ENCODE measurements at regions not wholly inside any gene's neighbourhood (a gene's known extent, or its start where the extent isn't known, plus 50 kb on each side); places are given as distances from the start of the nearest gene placed in this dataset.
"Not testable (repeated sequence)": the region's sequence is repeated elsewhere in the genome, so short reads cannot be mapped to it uniquely, and the experiment has no call there.

- DNase-seq = no peak
These were observed 354.8 kb downstream of the INSIG2 start for GRCh38 chr2:118442996-118443553.

- DNase-seq = no peak
These were observed 353.8 kb downstream of the INSIG2 start for GRCh38 chr2:118442046-118442445.

- no peak for DNase-seq
These were observed 352.3 kb downstream of the INSIG2 start for GRCh38 chr2:118440404-118441098.

GRCh38 chr2:118437501-118437900, 349.2 kb downstream of the INSIG2 start:
- DNase-seq = no peak

GRCh38 chr2:118431997-118432396, 343.7 kb downstream of the INSIG2 start:
- no peak for DNase-seq

GRCh38 chr2:118431586-118431985, 343.3 kb downstream of the INSIG2 start:
- DNase-seq = no peak

- DNase-seq = no peak
These were observed 342.9 kb downstream of the INSIG2 start for GRCh38 chr2:118431165-118431517.

- DNase-seq = no peak
These were observed 342.4 kb downstream of the INSIG2 start for GRCh38 chr2:118430510-118431164.

GRCh38 chr2:118425191-118425590, 336.9 kb downstream of the INSIG2 start:
- no peak for DNase-seq

GRCh38 chr2:118423776-118424175, 335.5 kb downstream of the INSIG2 start:
- no peak for DNase-seq

GRCh38 chr2:118421648-118422047, 333.4 kb downstream of the INSIG2 start:
- DNase-seq = no peak

GRCh38 chr2:118417406-118418120, 329.3 kb downstream of the INSIG2 start:
- DNase-seq = no peak

- not testable (repeated sequence) for DNase-seq
These were observed 326.9 kb downstream of the INSIG2 start for GRCh38 chr2:118415186-118415585.

GRCh38 chr2:118403658-118404451, 315.6 kb downstream of the INSIG2 start:
- no peak for DNase-seq

GRCh38 chr2:118388771-118389170, 300.5 kb downstream of the INSIG2 start:
- DNase-seq = no peak

- DNase-seq = no peak
These were observed 299.2 kb downstream of the INSIG2 start for GRCh38 chr2:118387509-118387908.

- no peak for DNase-seq
These were observed 298.5 kb downstream of the INSIG2 start for GRCh38 chr2:118386641-118387302.

- DNase-seq = no peak
These were observed 292.8 kb downstream of the INSIG2 start for GRCh38 chr2:118380915-118381653.

- DNase-seq = no peak
These were observed 287.7 kb downstream of the INSIG2 start for GRCh38 chr2:118375907-118376485.

GRCh38 chr2:118374974-118375755, 286.9 kb downstream of the INSIG2 start:
- no peak for DNase-seq

Data from activated CD8-positive, alpha-beta memory T cell treated with anti-CD3 and anti-CD28 coated beads for 24 hours (primary cell).